A673 (cell line): ENCODE measurements at regions not wholly inside any gene's neighbourhood (a gene's known extent, or its start where the extent isn't known, plus 50 kb on each side); places are given as distances from the start of the nearest gene placed in this dataset.

Experiments
- EZH2 ChIP-seq: fragments of 200-600 bp; sonication (generic); IDR thresholded peaks from 2 replicates; pipeline ENCODE4 v1.6.1; 2017; ENCODE audit warnings: borderline replicate concordance, low read depth, mild to moderate bottlenecking, mixed read lengths, antibody characterized with exemption, low read length; ENCODE audit not compliant: poor library complexity, severe bottlenecking
- TF ChIP-seq, protein P1 (sequence below): fragments of 300-800, 200-600 bp; sonication (generic); conservative IDR thresholded peaks from 2 replicates; pipeline ENCODE4 v1.5.1; 2017; ENCODE audit warnings: low read depth, mild to moderate bottlenecking, antibody characterized with exemption, low read length, moderate library complexity, mixed read lengths

DNA sequence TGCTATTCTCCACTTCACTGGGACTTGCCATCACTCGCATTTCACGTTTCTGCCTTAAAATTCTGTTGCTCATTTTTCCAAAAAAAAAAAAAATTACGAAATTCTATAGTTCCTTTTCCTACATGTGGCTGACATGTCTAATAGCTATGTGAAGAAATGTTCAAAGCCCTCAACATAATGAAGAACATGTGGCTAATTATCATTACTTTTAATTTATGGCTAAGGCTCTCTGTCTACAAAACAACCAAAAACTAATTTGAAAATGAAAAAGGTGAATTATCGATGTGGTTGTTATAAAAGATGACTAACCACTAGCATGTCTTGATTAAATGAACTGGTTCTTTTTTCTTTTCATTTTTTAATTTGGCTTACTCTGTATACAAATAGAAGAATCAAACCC lies 940.0 kb downstream of the EFNB2 start:
- TF ChIP-seq, protein P1, sequence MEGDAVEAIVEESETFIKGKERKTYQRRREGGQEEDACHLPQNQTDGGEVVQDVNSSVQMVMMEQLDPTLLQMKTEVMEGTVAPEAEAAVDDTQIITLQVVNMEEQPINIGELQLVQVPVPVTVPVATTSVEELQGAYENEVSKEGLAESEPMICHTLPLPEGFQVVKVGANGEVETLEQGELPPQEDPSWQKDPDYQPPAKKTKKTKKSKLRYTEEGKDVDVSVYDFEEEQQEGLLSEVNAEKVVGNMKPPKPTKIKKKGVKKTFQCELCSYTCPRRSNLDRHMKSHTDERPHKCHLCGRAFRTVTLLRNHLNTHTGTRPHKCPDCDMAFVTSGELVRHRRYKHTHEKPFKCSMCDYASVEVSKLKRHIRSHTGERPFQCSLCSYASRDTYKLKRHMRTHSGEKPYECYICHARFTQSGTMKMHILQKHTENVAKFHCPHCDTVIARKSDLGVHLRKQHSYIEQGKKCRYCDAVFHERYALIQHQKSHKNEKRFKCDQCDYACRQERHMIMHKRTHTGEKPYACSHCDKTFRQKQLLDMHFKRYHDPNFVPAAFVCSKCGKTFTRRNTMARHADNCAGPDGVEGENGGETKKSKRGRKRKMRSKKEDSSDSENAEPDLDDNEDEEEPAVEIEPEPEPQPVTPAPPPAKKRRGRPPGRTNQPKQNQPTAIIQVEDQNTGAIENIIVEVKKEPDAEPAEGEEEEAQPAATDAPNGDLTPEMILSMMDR, result no peak
- no peak for TF ChIP-seq EZH2
